Fibroblast of peridontal ligament (primary cell): ENCODE measurements at regions not wholly inside any gene's neighbourhood (a gene's known extent, or its start where the extent isn't known, plus 50 kb on each side); places are given as distances from the start of the nearest gene placed in this dataset.

Experiments used
- DNase-seq: peaks from one replicate; pipeline ENCODE4 v3.0.0-alpha.2; 2010; ENCODE audit errors: extremely low read depth

- DNase-seq = no peak
These were observed 141.5 kb upstream of the HAAO start for GRCh38 chr2:42933824-42934254.

GRCh38 chr2:42932271-42933151 lies 140.1 kb upstream of the HAAO start:
- no peak for DNase-seq

- no peak for DNase-seq
These were observed 139.4 kb upstream of the HAAO start for GRCh38 chr2:42931818-42932195.

GRCh38 chr2:42931146-42931817 lies 138.9 kb upstream of the HAAO start:
- DNase-seq = no peak

GRCh38 chr2:42930025-42930581 lies 137.7 kb upstream of the HAAO start:
- peak; percentile 85 for DNase-seq

- DNase-seq = no peak
These were observed 137.2 kb upstream of the HAAO start for GRCh38 chr2:42929546-42930024.

GRCh38 chr2:42928692-42929545 lies 136.5 kb upstream of the HAAO start:
- no peak for DNase-seq

- no peak for DNase-seq
These were observed 135.8 kb upstream of the HAAO start for GRCh38 chr2:42928161-42928691.

GRCh38 chr2:42927334-42928160 lies 135.2 kb upstream of the HAAO start:
- no peak for DNase-seq

GRCh38 chr2:42926434-42927333 lies 134.3 kb upstream of the HAAO start:
- no peak for DNase-seq

- peak; percentile 65 for DNase-seq
These were observed 133.5 kb upstream of the HAAO start for GRCh38 chr2:42925742-42926433.

GRCh38 chr2:42924418-42924886 lies 132.1 kb upstream of the HAAO start:
- DNase-seq = no peak

GRCh38 chr2:42923580-42924417 lies 131.4 kb upstream of the HAAO start:
- no peak for DNase-seq

- DNase-seq = peak; percentile 96
These were observed 130.6 kb upstream of the HAAO start for GRCh38 chr2:42922790-42923579.

- no peak for DNase-seq
These were observed 129.9 kb upstream of the HAAO start for GRCh38 chr2:42922293-42922692.

- DNase-seq = no peak
These were observed 129.3 kb upstream of the HAAO start for GRCh38 chr2:42921721-42922120.

- DNase-seq = no peak
These were observed 128.8 kb upstream of the HAAO start for GRCh38 chr2:42921147-42921520.
